Neural progenitor cell (in vitro differentiated cells): ENCODE measurements at regions not wholly inside any gene's neighbourhood (a gene's known extent, or its start where the extent isn't known, plus 50 kb on each side); places are given as distances from the start of the nearest gene placed in this dataset.

ENCODE experiments used
- EZH2 ChIP-seq: fragments of 200-600 bp; sonication (generic); IDR thresholded peaks from 2 replicates; pipeline ENCODE4 v1.6.1; 2017; ENCODE audit warnings: antibody characterized with exemption, mild to moderate bottlenecking, moderate library complexity
- EZH2phosphoT487 ChIP-seq: fragments of 200-600 bp; sonication (generic); IDR thresholded peaks from 2 replicates; pipeline ENCODE4 v1.6.1; 2017; ENCODE audit warnings: antibody characterized with exemption
- TF ChIP-seq, protein P1 (sequence below): fragments of 200-600 bp; sonication (generic); IDR thresholded peaks from 2 replicates; pipeline ENCODE4 v1.5.1; 2017; ENCODE audit warnings: antibody characterized with exemption, mild to moderate bottlenecking

DNA sequence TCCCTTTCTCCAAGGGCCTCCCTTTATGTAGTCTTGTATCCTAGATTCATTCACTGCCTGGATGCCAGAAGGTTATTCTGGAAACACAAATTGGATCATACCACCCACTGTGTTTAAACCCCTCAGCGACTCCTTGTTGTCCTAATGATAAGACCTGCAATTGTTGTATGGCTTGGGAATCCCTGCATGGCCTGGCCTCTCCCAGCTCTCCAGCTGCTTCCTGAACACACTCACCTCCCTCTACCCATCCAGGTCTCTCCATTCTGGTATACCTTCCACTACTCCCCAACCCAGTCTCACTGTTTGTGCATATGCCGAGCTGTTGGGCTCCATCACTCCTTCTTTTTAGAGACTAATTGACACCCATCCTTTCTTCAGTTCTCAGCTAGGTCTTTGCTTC lies 124.3 kb upstream of the ALX4 start:
- TF ChIP-seq, protein P1, sequence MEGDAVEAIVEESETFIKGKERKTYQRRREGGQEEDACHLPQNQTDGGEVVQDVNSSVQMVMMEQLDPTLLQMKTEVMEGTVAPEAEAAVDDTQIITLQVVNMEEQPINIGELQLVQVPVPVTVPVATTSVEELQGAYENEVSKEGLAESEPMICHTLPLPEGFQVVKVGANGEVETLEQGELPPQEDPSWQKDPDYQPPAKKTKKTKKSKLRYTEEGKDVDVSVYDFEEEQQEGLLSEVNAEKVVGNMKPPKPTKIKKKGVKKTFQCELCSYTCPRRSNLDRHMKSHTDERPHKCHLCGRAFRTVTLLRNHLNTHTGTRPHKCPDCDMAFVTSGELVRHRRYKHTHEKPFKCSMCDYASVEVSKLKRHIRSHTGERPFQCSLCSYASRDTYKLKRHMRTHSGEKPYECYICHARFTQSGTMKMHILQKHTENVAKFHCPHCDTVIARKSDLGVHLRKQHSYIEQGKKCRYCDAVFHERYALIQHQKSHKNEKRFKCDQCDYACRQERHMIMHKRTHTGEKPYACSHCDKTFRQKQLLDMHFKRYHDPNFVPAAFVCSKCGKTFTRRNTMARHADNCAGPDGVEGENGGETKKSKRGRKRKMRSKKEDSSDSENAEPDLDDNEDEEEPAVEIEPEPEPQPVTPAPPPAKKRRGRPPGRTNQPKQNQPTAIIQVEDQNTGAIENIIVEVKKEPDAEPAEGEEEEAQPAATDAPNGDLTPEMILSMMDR, result no peak
- no peak for TF ChIP-seq EZH2
- no peak for TF ChIP-seq EZH2phosphoT487
